ENCODE measurements at regions not wholly inside any gene's neighbourhood (a gene's known extent, or its start where the extent isn't known, plus 50 kb on each side); places are given as distances from the start of the nearest gene placed in this dataset.

GRCh38 chr11:130588471-130588870 lies 140.0 kb downstream of the ADAMTS15 start:
- H3K4me1 ChIP-seq, result peaks cover 5% of the 10 kb centered on the region
- H3K9me3 ChIP-seq (replicated peaks), result peaks cover 7% of the 10 kb centered on the region
- no peaks in the 10 kb centered on the region for H3K27me3 ChIP-seq (ENCODE audit: low read depth)
- intact Hi-C loops (cut with micrococcal nuclease), result no loop called here
- H3K36me3 ChIP-seq, result no peaks in the 10 kb centered on the region
- H3K4me3 ChIP-seq, result no peak overlapping the region
- no peak for DNase-seq
- no peak overlapping the region for H3K27ac ChIP-seq (replicated peaks)
- no peak for TF ChIP-seq CTCF (IDR thresholded peaks at IDR 0.05; ENCODE audit: borderline replicate concordance)

- no peak overlapping the region for H3K4me3 ChIP-seq
- peaks cover 3% of the 10 kb centered on the region for H3K9me3 ChIP-seq (replicated peaks)
- no peaks in the 10 kb centered on the region for H3K36me3 ChIP-seq
- intact Hi-C loops (cut with micrococcal nuclease), result no loop called here
- no peak for DNase-seq
- H3K27ac ChIP-seq (replicated peaks), result no peak overlapping the region
- H3K4me1 ChIP-seq, result no peaks in the 10 kb centered on the region
- no peak for TF ChIP-seq CTCF (IDR thresholded peaks at IDR 0.05; ENCODE audit: borderline replicate concordance)
- no peaks in the 10 kb centered on the region for H3K27me3 ChIP-seq (ENCODE audit: low read depth)
These were observed 143.6 kb downstream of the ADAMTS15 start for GRCh38 chr11:130592056-130592455.

- DNase-seq, result no peak
- no peak for TF ChIP-seq CTCF (IDR thresholded peaks at IDR 0.05; ENCODE audit: borderline replicate concordance)
- H3K4me3 ChIP-seq, result no peak overlapping the region
- intact Hi-C loops (cut with micrococcal nuclease), result no loop called here
- no peaks in the 10 kb centered on the region for H3K36me3 ChIP-seq
- H3K9me3 ChIP-seq (replicated peaks), result no peaks in the 10 kb centered on the region
- no peak overlapping the region for H3K27ac ChIP-seq (replicated peaks)
- no peaks in the 10 kb centered on the region for H3K4me1 ChIP-seq
- no peaks in the 10 kb centered on the region for H3K27me3 ChIP-seq (ENCODE audit: low read depth)
These were observed 144.6 kb downstream of the ADAMTS15 start for GRCh38 chr11:130593064-130593463.

GRCh38 chr11:130598433-130598832 lies 150.0 kb downstream of the ADAMTS15 start:
- Histone ChIP-seq H3K36me3 (no peaks in the 10 kb centered on the region), H3K4me1 (peaks cover 36% of the 10 kb centered on the region), H3K9me3 (replicated peaks) (no peaks in the 10 kb centered on the region), H3K27ac (replicated peaks) (no peak overlapping the region), H3K4me3 (no peak overlapping the region), H3K27me3 (ENCODE audit: low read depth) (no peaks in the 10 kb centered on the region)
- intact Hi-C loops (cut with micrococcal nuclease), result no loop called here
- no peak for DNase-seq
- no peak for TF ChIP-seq CTCF (IDR thresholded peaks at IDR 0.05; ENCODE audit: borderline replicate concordance)

- TF ChIP-seq CTCF (IDR thresholded peaks at IDR 0.05; ENCODE audit: borderline replicate concordance), result no peak
- intact Hi-C loops (cut with micrococcal nuclease), result no loop called here
- no peaks in the 10 kb centered on the region for H3K27me3 ChIP-seq (ENCODE audit: low read depth)
- H3K4me3 ChIP-seq, result no peak overlapping the region
- H3K4me1 ChIP-seq, result peaks cover 36% of the 10 kb centered on the region
- DNase-seq, result peak; percentile 78
- H3K36me3 ChIP-seq, result no peaks in the 10 kb centered on the region
- H3K27ac ChIP-seq (replicated peaks), result no peak overlapping the region
- no peaks in the 10 kb centered on the region for H3K9me3 ChIP-seq (replicated peaks)
These were observed 150.7 kb downstream of the ADAMTS15 start for GRCh38 chr11:130599073-130599654.
